GM18517 (cell line): ENCODE measurements at regions not wholly inside any gene's neighbourhood (a gene's known extent, or its start where the extent isn't known, plus 50 kb on each side); places are given as distances from the start of the nearest gene placed in this dataset.
"Not testable (repeated sequence)": the region's sequence is repeated elsewhere in the genome, so short reads cannot be mapped to it uniquely, and the experiment has no call there.

Experiments used
- ATAC-seq: cut with Tn5 transposase; IDR thresholded peaks from one replicate; pipeline ENCODE4 v1.9.1; 2021; ENCODE audit warnings: mild to moderate bottlenecking, moderate library complexity; ENCODE audit not compliant: unreplicated experiment

GRCh38 chr6:69489970-69490369 lies 306.8 kb downstream of the LMBRD1 start:
- ATAC-seq = no peak

- ATAC-seq = no peak
Measured at GRCh38 chr6:69487688-69488087, 309.1 kb downstream of the LMBRD1 start.

- ATAC-seq = no peak
Measured at GRCh38 chr6:69466979-69467570, 329.7 kb downstream of the LMBRD1 start.

GRCh38 chr6:69465866-69466265 lies 330.9 kb downstream of the LMBRD1 start:
- no peak for ATAC-seq

GRCh38 chr6:69456086-69456485 lies 340.7 kb downstream of the LMBRD1 start:
- no peak for ATAC-seq

GRCh38 chr6:69454619-69455018 lies 342.2 kb downstream of the LMBRD1 start:
- not testable (repeated sequence) for ATAC-seq

- not testable (repeated sequence) for ATAC-seq
Measured at GRCh38 chr6:69450493-69450892, 346.3 kb downstream of the LMBRD1 start.

- ATAC-seq = no peak
Measured at GRCh38 chr6:69449887-69450286, 346.9 kb downstream of the LMBRD1 start.
